SW480 (cell line): ENCODE measurements at regions not wholly inside any gene's neighbourhood (a gene's known extent, or its start where the extent isn't known, plus 50 kb on each side); places are given as distances from the start of the nearest gene placed in this dataset.
"Not testable (repeated sequence)": the region's sequence is repeated elsewhere in the genome, so short reads cannot be mapped to it uniquely, and the experiment has no call there.

Experiments
- DNase-seq: peaks from one replicate; pipeline ENCODE4 v3.0.0-alpha.2; 2016; ENCODE audit warnings: low spot score

DNA sequence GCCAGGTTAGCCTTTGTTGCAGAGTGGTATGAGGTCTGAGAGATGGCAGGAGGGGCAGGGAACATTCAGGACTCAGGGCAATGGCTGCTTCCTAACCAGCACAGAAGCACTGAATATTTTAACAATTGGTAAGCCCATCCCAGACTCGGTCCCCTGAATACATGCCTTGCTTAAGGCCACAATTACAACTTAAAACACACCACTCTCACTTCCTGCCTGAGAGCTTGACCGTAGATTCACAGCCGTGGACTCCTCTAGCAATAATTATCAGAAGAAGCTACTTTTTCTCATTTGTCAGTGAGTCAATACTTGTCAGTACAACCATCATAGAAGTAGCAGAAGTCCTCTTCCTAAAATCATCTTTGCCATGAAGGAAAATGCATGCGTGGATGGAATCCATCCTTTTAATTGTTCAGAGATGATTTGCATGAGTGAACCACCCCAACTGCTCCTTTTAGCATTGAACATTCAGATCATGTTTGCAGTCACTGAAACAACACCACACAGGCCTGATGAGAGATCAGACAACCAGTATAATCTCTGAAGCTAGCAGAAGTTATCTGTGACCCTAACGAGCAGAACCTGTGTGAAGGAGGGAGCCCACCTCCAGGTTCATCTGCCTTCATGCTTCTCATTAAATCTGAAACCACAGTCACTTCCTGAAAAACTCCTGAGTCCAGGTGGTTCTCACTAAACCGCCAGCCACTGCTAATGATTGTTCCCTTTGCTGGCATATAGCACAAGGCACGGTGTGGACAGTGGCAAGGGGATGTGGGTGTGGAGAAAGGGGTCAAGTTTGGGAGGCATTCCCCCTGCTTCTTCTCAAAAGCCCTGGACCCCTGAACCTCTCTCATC is 333.9 kb upstream of the CNR1 start:
- DNase-seq: no peak

DNA sequence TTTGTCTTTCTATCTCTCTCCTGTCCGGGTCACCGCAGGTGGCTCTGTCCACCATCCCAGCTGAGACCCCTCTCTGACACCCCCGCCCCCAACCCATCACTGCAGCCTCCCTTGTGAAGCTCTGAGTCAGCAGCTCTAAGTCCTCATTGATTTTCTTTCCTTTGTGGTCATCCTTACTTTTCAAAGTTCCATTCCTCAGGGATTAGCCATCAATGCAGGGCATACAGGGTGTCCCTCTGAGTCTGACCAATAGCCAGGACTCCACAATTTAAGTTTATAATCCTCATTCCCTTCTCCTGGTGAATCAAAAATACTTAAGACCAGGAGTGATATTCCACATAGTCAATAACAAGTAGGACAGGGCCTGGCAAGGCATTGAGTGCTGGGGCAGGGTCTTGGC is 333.3 kb upstream of the CNR1 start:
- DNase-seq: no peak

DNA sequence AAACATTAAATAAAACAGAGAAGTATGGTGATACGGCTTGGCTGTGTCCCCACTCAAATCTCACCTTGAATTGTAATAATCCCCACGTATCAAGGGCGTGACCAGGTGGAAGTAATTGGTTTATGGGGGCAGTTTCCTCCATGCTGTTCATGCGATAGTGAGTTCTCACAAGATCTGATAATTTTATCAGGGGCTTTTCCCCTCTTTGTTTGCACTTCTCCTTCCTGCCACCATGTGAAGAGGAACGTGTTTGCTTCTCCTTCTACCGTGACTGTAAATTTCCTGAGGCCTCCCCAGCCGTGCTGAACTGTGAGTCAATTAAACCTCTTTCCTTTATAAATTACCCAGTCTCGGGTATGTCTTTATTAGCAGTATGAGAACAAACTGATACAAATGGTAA is 331.3 kb upstream of the CNR1 start:
- not testable (repeated sequence) for DNase-seq

DNA sequence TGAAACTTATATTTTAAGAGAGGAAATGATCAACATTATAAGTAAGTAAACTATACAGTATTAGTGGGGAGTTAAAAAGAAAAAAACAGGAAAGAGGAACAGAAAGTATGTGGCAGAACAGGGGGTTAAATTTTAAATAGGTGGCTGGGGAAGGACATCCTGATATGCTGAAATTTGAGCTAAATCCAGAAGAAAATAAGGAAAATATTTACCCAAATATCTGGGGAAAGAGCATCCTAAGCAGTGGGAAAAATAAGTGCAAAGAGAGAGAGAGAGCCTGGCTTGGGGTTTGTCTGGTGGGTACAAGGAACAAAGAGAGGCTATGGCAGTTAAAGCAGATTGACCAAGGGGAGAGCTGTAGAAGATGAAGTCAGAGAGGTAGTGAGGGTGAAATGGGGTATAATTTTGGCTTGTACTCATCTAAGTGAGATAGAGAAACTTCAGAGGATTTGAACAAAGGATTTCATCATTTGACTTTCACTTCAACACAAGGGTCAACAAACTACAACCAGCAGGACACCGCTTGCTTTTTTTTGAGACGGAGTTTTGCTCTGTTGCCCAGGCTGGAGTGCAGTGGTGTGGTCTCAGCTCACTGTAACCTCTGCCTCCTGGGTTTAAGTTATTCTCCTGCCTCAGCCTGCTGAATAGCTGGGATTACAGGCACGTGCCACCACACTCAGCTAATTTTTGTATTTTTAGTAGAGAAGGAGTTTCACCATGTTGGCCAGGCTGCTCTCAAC is 328.4 kb upstream of the CNR1 start:
- no peak for DNase-seq

DNA sequence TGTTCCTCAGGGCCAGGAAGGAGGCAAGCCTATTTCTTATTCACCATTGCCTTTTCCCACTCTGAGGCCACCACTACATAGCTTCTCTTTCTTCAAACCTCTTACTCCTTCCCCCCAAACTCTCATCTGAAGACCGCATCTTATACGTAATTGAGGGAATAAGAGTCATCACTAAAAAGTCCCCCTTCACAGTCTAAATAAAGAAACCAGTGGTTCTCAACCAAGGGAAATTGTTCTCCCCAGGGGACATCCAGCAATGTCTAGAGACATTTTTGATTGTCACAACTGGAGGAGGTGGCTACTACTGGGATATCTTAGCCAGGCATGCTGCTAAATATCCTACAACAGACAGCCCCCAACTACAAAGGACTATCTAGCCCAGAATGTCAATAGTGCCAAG is 327.6 kb upstream of the CNR1 start:
- DNase-seq: no peak

DNA sequence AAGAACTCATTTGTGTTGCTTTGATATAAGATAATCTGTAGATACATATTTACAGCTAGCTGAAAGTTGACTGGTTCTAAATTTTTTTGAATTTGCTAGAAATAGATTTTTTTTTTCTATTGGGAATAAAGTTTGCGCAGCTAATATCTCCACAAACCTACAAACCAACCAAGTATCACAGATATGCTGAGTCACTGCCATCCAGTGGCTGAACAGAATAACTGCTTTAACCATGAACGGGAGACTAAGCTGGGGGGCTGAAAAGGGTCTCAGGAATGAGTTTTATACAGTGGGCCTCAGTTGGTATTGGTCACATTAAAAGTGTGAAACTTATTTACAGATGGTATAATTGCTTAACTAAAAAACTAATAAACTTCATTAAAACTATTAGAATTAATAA is 326.7 kb upstream of the CNR1 start:
- peak; percentile 5 for DNase-seq

DNA sequence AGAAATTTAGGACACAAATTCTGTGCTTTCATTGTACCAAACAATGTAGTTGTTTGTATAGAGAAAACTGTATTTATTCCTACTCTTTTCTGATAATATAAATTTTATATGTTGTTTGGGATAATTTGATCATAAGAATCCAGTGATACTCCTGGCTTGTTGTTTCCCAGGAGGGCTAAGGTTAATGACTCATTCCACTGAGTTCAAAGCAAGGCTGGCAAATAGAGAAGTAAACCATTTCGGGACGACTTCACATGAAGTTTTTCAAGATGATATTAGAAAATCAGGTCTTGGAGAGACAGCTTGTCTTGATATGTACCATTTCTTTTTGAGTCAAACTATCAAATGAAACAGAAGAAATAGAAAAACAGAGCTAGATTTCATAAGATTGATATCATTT is 326.1 kb upstream of the CNR1 start:
- DNase-seq: no peak

DNA sequence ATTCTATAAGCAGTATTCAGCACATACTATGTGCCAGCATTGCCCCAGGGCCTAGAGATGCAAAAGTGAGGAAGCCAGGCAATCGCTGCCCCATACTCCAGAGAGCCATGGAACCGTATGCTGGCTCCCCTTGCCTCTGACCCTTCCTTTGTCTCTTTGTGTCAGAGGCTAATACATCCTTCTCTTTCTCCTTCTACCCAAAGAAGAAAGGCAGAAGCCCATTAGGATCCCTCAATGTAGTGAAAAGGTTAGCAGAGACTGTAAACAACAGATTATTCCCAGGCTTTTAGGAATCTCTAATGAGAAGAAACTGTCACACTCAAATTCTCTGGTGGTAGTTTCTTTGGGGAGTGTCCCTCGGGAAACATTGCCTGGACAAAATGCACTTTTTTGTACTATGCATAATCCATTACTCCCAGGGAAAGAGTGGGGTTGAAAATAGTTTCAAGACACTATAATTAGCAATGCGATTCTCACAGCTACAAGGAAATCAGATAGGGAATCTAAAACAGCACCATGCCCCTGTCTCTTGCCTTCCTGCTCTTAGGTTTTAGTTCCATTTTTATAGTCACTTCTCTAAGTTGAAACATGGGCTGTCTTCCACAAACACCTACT is 325.2 kb upstream of the CNR1 start:
- DNase-seq: no peak

DNA sequence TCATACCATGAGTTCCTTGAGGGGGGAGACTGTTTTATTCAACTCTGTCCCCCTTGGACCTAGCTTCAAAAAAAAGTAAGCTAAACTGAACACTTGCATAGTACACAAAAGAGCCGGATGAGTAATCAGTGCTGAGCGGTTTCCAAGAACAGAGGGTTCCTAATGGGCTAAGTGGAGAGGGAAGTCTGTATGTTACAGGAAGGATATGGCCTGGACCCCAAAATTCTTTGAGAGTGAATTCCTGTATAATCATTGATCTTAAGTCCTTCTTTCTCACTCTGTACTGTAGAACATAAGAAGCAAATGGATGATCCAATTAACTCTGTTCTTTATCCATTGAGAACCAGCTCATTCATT is 324.7 kb upstream of the CNR1 start:
- DNase-seq: no peak

DNA sequence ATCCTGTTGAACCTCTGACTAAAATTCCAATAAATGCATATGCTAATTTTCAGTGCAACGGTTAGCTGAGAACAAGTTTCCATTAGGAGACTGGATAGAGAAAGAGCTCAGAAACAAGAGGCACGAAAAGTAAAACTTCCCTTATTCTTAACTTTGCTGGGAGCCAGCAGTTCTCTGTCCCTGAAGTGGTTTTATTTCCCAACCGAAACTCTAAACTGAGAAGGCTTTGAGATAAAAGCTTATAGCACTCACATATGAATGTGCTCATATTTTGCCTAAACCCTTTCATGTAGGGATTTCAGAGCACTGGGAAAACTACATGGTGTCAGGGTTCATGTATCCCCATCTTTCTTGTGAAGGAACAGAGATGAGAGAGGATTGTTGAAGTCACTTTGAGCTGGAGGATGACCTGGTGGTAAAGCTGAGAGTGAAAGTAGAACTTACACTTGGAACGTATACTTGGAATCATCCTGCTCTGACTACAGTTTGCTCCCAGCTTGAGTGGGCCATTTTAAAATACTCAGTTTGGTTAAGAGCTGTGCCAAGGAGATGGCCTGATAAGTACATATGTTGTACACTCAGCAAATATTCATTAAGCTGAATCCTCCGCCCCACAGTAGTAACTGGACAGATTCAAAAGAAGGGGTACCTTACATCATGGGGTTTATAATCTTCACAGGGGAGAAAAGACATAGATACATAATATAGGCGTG is 324.2 kb upstream of the CNR1 start:
- DNase-seq: no peak

DNA sequence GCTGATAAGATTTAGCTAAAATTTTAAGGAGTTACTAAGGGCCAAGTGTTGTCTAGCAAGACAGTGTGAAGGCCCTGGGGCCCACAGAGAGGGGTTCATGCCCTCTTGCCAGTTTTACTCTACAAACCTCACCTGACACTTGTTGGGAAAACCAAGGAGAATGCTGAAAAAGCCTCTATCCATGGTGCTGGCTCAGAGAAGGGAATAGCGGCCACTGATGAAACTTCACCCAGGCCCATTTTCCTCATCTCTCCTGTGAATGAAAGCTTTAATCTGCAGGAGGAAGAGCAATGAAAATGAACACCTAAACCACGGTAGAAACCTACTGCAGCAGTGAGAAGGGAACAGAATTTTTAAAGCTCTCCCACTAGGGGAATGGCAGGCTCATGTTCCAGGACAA is 317.3 kb upstream of the CNR1 start:
- DNase-seq: no peak

DNA sequence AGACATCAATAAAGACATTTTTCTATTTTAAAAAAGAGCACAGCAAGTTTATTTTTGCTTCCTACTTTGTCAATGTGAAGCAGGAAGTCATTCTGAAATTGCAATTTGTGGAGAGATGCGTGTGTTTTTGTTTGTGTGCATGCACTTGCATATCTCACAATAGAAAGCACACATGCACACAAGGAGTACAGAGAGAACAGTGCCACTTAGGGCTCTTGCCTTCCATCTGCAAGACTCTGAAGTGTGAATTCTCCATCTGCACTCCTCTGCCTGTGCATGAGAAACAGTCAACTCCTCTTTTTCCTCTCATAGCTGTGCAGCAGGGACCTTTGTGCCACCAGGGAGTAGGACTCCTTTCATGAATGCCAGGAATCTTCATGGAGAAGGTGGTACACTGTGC is 316.3 kb upstream of the CNR1 start:
- DNase-seq: no peak

DNA sequence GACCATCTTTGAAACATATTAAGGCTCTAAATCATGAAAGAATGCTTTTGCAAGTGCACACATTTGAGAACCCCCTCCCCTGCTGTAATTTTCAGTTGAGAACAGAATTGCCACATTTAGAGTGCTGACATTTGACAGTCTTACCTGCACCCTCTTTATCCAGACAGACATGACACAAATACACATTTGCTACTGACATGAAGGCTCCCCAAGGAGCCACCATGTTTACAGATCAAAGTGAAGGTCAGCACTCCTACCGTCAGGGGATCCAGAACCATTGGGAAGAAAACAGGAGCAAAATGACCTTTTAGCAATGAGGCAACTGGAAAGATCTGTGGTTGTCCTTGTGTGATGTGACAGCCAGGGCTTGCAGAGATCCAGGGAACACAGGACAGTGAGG is 315.4 kb upstream of the CNR1 start:
- DNase-seq: no peak

DNA sequence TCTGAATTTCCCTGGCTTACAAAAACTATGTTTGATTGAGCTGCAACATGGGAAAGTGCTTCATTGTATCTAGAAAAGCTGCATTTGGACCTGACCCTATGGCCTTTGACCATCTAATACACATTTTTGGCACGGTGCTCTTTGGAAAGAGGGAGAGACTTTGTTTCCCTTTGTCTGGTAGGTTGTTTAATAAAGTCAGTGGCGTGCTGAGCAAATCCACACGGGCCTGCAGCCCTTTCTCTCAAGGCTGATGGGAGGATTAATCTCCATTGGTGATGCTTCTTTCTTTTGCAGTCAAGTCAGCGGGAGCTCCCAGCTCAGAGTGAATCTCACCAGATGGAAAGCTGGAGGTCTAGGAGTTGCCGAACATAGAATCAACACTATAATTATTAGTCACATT is 314.7 kb upstream of the CNR1 start:
- DNase-seq: no peak

DNA sequence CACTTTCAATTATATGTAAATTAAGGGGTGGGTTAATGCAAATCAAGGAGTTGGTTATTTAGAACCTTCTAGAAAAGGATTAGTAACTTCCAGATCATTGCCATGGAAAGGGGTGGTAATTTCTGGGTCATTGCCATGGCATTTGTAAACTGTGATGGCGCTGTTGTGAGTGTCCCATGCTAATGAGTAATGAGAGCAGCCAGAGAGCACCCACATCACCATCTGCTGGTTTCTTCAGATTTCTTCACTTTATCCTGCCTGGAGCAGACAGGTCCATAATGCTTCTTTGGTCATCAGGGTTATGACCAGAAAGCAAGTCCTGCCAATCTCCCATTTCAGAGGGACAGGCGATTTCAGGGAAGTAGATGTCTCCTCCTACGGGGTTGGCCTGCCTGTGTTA is 311.3 kb upstream of the CNR1 start:
- DNase-seq: no peak

DNA sequence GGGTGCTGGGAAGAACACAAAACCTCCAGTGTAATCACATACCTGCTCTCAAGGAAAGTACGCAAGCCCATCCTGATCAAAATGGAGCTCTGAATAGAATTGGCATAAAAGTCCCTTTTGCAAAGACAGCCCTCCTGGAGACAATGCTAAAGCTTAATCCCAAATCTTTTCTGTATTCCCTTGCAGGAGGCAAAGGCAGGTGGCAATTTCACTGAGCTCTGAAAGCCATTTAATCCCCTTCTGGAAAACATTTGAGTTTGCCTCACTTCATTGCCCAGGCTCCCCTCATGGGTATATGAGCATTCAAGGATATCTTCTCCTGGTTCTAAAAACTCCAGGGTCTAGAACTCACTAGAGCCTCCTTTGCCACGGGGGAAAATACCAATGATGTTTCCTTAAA is 310.2 kb upstream of the CNR1 start:
- no peak for DNase-seq

DNA sequence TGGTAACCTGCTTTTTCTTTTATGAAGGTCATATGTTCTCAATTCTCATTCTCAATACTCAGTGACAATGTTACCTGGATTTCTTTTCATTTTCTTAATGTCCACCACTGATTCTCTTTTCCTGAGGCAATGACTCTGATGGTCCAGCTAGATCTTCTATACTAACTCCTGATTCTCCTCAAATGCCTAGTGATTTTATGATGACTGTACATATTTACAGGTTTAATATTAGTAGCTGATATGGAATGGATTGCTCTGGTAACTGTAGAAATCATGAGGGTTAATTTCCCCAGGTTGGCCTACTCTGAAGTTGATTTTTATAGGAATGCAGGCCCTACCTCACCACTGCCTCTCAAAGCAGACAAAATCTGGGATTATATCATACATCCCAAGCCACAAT is 308.6 kb upstream of the CNR1 start:
- DNase-seq: no peak

DNA sequence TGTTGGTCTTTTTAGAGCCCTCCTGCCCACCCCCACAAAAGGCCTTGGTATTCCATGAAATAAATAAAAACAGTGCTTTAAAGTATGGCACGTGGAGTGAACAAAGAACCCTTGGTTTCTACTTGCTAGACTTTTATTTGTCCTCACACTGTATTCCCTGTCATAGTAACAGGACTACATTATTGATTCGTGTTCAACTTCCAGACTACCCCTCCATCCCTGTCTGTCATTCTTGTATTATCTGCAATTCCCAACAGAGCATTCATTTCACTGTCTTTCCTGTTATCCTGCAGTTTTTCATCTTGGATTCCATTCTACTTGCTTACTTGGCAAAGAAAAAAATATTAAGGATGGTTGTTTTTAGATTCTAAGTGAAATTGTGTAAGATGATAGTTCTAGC is 307.4 kb upstream of the CNR1 start:
- no peak for DNase-seq

DNA sequence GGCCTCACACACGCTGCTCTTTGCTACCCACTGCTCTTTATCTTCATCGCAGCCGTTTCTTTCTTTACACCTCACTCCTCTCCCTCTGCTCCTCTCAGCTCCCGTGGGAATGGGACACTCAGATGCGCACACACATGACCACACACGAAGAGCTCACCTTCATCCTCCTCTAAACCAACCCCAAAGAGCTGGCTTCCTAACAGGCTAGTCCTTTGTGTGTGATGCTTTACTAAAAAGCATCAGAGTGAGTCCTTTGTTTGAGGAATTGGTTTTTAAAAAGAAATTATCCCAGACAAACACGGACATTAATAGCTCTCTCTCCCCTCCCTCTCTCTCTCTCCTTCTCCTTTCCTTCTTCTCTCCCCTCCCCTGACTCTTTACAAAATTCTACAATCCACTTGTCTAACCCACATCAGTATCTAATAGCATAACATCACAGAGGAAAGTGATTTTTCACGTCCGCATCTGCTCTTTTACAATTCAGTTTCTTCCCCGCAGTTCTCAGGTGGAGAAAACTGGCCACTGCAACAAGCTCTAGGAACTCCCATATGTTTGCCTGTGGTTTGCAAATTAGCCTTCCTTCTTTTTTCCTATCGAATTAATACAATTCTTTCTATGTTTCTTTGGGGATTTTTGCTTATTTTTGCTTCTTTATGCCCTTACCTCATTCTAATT is 306.8 kb upstream of the CNR1 start:
- DNase-seq: no peak

DNA sequence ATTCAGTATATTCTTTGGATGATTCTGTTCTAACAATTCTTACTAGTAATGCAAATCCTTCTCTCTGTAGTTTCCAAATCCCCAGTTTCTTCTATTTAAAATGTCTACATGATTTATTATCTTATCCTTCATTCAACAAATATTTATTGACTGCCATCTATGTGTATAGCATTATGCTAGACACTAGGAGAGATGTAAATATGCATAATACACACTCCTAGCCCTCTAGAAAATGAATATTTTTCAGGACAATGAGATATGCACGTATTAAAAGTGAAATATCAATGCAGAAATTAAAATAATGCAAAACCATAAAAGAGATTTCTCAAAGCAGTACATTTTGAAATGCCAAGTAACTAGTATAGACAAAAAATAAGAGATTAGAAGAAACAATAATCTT is 293.5 kb upstream of the CNR1 start:
- DNase-seq: no peak

DNA sequence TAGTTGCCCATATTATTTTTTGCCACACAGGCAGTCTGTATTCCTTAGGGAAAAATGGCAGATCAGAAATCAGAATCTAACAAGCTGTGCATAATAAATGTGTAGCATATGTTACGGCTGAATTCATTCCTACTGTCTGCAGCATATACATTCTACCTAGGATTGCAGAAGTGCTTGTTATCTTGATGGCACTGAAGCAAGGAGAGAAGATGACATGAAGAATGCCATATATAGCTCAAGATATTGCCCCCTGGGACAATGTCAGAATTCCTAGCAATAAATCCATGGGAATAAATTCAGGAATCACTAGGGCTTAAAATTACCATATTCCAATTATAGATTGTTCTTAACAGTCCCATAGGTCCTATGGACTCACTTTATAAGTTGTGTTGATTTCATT is 293.0 kb upstream of the CNR1 start:
- no peak for DNase-seq

DNA sequence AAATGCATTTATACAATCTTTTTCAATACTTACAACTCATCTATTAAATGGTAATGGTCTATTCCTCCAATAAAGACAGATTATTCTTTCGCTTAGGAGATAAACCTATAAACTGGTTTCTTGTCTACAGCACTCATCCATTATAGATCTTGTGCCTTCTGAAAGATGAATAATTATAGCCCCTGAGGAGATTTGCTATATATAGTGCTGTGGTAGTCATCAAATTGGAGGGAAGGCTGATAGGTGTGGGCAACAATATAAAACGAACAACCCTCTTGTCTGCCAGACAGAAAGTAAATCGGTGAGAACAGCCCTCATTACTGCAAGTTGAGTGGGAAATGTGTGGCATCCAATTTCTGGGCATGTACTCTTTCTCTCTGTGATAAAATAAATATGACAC is 292.5 kb upstream of the CNR1 start:
- DNase-seq: no peak
